ENCODE measurements at regions not wholly inside any gene's neighbourhood (a gene's known extent, or its start where the extent isn't known, plus 50 kb on each side); places are given as distances from the start of the nearest gene placed in this dataset.
"Not testable (repeated sequence)": the region's sequence is repeated elsewhere in the genome, so short reads cannot be mapped to it uniquely, and the experiment has no call there.

DNA sequence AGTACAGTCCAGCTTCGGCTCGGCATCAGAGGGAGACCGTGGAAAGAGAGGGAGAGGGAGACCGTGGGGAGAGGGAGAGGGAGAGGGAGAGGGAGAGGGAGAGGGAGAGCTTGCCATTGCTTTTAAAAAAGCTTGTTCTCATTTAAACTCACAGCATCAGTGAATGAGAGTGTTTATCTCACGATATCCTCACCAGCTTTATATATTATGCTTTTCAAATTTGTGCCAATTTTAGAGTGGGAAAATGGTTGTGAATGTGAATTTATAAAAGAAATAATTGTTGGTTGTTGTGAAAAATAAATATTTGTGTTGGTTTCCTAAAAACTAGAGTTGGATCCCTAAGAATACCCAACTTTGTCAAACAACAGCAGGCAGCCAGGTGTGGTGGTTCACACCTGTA, 170.1 kb downstream of the NRN1 start:
- DNase-seq, result not testable (repeated sequence)

DNA sequence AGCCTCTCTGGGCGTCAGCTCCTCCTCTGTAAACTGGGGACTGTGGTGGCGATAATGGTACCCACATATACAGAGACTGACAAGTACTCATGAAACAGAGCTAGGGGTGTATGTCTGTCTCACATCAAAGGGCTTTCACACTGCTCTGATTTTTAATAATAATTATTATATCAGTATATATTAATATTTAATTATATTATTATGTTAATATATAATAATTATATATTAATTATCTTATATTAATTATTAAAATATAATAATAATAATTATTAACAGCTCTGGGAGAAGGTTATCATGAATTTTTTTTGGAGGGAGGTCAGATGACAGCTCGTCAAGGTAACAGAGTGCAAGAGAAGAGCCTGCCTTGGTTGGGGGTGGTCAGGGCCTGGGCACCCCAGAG, 173.6 kb downstream of the NRN1 start:
- no peak for DNase-seq

DNA sequence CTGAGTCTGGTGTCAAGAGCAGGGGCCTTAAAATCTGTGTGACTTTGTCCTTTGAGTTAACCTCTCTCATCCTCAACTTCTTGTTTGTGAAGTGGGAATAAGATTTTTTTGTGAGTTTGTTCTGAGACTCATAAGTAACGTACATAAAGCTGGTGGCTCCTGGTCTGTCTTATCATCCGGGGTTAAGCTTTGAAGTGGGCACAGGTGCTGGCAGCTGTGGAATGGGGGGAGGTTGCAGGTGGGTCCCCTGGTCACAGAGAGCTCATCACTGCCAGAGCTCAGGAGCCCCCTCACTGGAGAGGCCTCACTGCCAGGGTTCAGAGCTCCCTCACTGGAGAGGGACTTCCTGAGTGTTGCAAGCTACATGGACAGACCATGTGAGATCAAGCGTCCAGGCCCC, 174.1 kb downstream of the NRN1 start:
- DNase-seq, result no peak

GRCh38 chr6:5831219-5831862, 175.4 kb downstream of the NRN1 start:
- not testable (repeated sequence) for DNase-seq

GRCh38 chr6:5828296-5828695, 178.4 kb downstream of the NRN1 start:
- DNase-seq, result no peak

DNA sequence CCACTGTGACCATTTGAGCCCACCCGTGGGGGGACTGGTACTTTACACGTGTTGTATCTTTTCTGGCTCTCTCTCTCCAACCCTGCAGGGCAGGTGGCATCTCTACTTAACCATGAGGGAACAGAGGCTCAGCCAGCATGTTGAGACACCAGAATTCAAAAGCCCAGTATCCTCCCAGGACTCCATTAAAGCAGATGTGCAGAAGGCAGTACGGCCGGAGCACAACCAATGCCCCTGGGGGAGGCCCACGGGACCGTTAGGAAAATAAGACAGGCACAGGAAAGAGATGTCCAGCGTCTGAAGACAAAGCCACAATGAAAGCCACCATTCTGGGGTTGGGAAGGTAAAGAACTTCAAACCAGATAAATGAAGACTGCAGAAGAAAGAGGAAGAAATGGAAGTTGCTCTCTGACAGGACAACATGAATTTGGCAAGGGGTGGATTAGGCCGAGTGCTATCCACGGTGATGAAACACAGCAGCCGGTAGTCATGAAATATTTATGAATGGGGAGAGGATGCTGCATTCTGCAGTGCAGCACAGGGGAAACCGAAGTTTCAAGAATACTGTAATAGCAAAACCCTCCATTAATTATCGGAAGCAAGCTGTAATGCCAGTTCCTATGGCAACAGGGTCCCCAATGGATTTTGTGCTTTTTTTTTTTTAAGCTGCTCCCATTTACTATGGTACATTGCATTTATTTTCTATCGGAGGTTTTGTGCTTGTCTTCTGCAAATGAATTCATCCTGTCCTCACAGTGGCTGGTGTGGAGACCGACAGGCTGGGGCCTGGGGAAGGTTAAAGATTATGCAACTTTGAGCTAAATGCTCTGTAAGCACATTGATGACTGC, 179.4 kb downstream of the NRN1 start:
- DNase-seq, result no peak

GRCh38 chr6:5824382-5824983, 182.2 kb downstream of the NRN1 start:
- not testable (repeated sequence) for DNase-seq

Measured in cerebellar nuclear complex (tissue), 1 donor.